Testis (tissue), 2 donors: ENCODE measurements at regions not wholly inside any gene's neighbourhood (a gene's known extent, or its start where the extent isn't known, plus 50 kb on each side); places are given as distances from the start of the nearest gene placed in this dataset.
"Not testable (repeated sequence)": the region's sequence is repeated elsewhere in the genome, so short reads cannot be mapped to it uniquely, and the experiment has no call there.

ENCODE experiments used
- CTCF ChIP-seq, 3 experiments: fragments of 450-650 bp in 2 of 3; fragments of 200-600 bp in 1 of 3; sonication (generic) in 1 of 3; IDR thresholded peaks; one replicate each; pipeline ENCODE4 v1.5.1; 2016 to 2019; ENCODE audit warnings: antibody characterized with exemption in 3 of 3, mild to moderate bottlenecking in 2 of 3, moderate library complexity in 1 of 3
- POLR2A ChIP-seq: fragments of 450-650 bp; IDR thresholded peaks from one replicate; pipeline ENCODE4 v1.6.1; 2017; ENCODE audit warnings: antibody characterized with exemption, mild to moderate bottlenecking, moderate library complexity

GRCh38 chr7:56923892-56924291, 208.3 kb downstream of the ZNF479 start:
- not testable (repeated sequence) for TF ChIP-seq CTCF (IDR thresholded peaks at IDR 0.05); POLR2A
